GM12878 (cell line): ENCODE measurements at regions not wholly inside any gene's neighbourhood (a gene's known extent, or its start where the extent isn't known, plus 50 kb on each side); places are given as distances from the start of the nearest gene placed in this dataset.

Experiments used
- ATAC-seq: fragments of 200-7000 bp; cut with Tn5 transposase; 3 replicates; pipeline ENCODE4 v1.9.1; 2020; ENCODE audit warnings: mild to moderate bottlenecking, moderate library complexity
- BruUV-seq: library from RNA; stranded (reverse); fragments of 400-500 nt; replicated peaks from 2 replicates; lab custom pipeline; 2021; lab: Mats Ljungman, UMichigan
- CTCF ChIA-PET: fragments of 300-600 bp; sonication (Branson Sonifier 250); formaldehyde crosslinking; extraction: SDS; loops from one replicate; lab custom pipeline; 2021; ENCODE audit warnings: inconsistent platforms; lab: Yijun Ruan, JAX
- POLR2A ChIA-PET: fragments of 350-600 bp; formaldehyde crosslinking; extraction: SDS; loops from one replicate; lab custom pipeline; 2021; ENCODE audit warnings: inconsistent platforms; lab: Charles Lee
- RAD21 ChIA-PET: fragments of 300-600 bp; sonication (Branson Sonifier 250); formaldehyde crosslinking; loops from one replicate; lab custom pipeline; 2023; ENCODE audit warnings: antibody characterized with exemption; ENCODE audit not compliant: unreplicated experiment; lab: Charles Lee
- SMC1A ChIA-PET: fragments of 300-600 bp; sonication (Branson Sonifier 250); formaldehyde crosslinking; loops from one replicate; lab custom pipeline; 2023; ENCODE audit not compliant: unreplicated experiment, uncharacterized antibody; lab: Charles Lee
- DNase-seq: peaks from one replicate; pipeline ENCODE4 v3.0.0-alpha.2; 2011; ENCODE audit warnings: low read depth, low spot score
- FAIRE-seq: peaks from 3 replicates; lab custom pipeline; 2011; peaks lifted over from hg19 to GRCh38; lab: Jason Lieb, UNC
- H2AFZ ChIP-seq: 2 replicates; pipeline ENCODE4 v1.6.0; 2011; ENCODE audit warnings: low read depth, low read length, control low read depth; ENCODE audit not compliant: control insufficient read depth
- H3K27ac ChIP-seq: 2 replicates; pipeline ENCODE4 v1.5.1; 2011; ENCODE audit warnings: control low read depth; ENCODE audit not compliant: control insufficient read depth, insufficient read depth
- H3K27me3 ChIP-seq, 2 experiments: replicated peaks in 1 of 2; 2 replicates each; pipeline versions ENCODE4 v1.6.0 to v1.6.1; 2011; ENCODE audit warnings: low read length in 1 of 2; ENCODE audit not compliant: control insufficient read depth in 2 of 2, insufficient read depth in 2 of 2
- H3K36me3 ChIP-seq, 2 experiments: 2 replicates each; pipeline ENCODE4 v1.5.1; 2011; ENCODE audit warnings: low read length in 1 of 2; ENCODE audit not compliant: control insufficient read depth in 2 of 2, insufficient read depth in 2 of 2
- H3K4me1 ChIP-seq: 2 replicates; pipeline ENCODE4 v1.6.1; 2011; ENCODE audit warnings: mild to moderate bottlenecking, low read length, moderate library complexity, mixed read lengths; ENCODE audit not compliant: control insufficient read depth, insufficient read depth
- H3K4me2 ChIP-seq: 2 replicates; pipeline ENCODE4 v1.6.0; 2011; ENCODE audit warnings: control low read depth; ENCODE audit not compliant: control insufficient read depth, insufficient read depth
- H3K4me3 ChIP-seq: fragments of 200-600 bp; sonication (generic); 2 replicates; pipeline ENCODE4 v1.5.1; 2016
- H3K79me2 ChIP-seq: 2 replicates; pipeline ENCODE4 v1.6.0; 2011; ENCODE audit warnings: low read length; ENCODE audit not compliant: control insufficient read depth, insufficient read depth
- H3K9ac ChIP-seq: 2 replicates; pipeline ENCODE4 v1.8.0; 2011; ENCODE audit warnings: low read length, control low read depth, mixed read lengths; ENCODE audit not compliant: control insufficient read depth, insufficient read depth
- H3K9me3 ChIP-seq: replicated peaks from 3 replicates; pipeline ENCODE4 v1.5.1; 2011; ENCODE audit warnings: mild to moderate bottlenecking, low read length; ENCODE audit not compliant: control insufficient read depth, insufficient read depth
- H4K20me1 ChIP-seq: 2 replicates; pipeline ENCODE4 v1.6.0; 2011; ENCODE audit not compliant: control insufficient read depth, insufficient read depth
- EED ChIP-seq: sonication (generic); IDR thresholded peaks from 2 replicates; pipeline ENCODE4 v1.6.1; 2016; ENCODE audit warnings: antibody characterized with exemption, low read depth
- GATAD2B ChIP-seq: fragments of 450-650 bp; conservative IDR thresholded peaks from 2 replicates; pipeline ENCODE4 v1.6.1; 2017; ENCODE audit warnings: low read depth, mild to moderate bottlenecking, moderate library complexity
- IKZF1 ChIP-seq: fragments of 450-650 bp; conservative IDR thresholded peaks from 2 replicates; pipeline ENCODE4 v1.6.1; 2017; ENCODE audit warnings: antibody characterized with exemption, mild to moderate bottlenecking
- KLF5 ChIP-seq: fragments of 450-650 bp; IDR thresholded peaks from 2 replicates; pipeline ENCODE4 v1.6.1; 2014; ENCODE audit warnings: mild to moderate bottlenecking; ENCODE audit not compliant: partially characterized antibody
- NFYA ChIP-seq: IDR thresholded peaks from 2 replicates; pipeline ENCODE4 v1.6.1; 2011; ENCODE audit warnings: low read depth, mild to moderate bottlenecking, low read length, improper control_type of control experiment, borderline replicate concordance
- RELA ChIP-seq: fragments of 450-650 bp; IDR thresholded peaks from 2 replicates; pipeline ENCODE4 v1.8.0; 2014; ENCODE audit warnings: borderline replicate concordance; ENCODE audit not compliant: partially characterized antibody
- SPI1 ChIP-seq: IDR thresholded peaks from 2 replicates; pipeline ENCODE4 v1.6.1; 2011; ENCODE audit warnings: low read depth, mild to moderate bottlenecking, low read length, moderate library complexity, borderline replicate concordance; ENCODE audit not compliant: insufficient read depth
- WGBS: methylation state at CpG from one replicate; pipeline ENCODE4 v1.1.6; 2016; ENCODE audit warnings: low lambda C conversion rate; ENCODE audit not compliant: insufficient replicate concordance, insufficient coverage; ENCODE audit errors: missing lambda C conversion rate; 5-methylcytosine and 5-hydroxymethylcytosine counted together
- in situ Hi-C: fragments of 300-500 bp; cut with MboI; formaldehyde crosslinking; loops from 9 replicates; pipeline ENCODE4 v1.14.3; 2018; ENCODE audit warnings: mixed read lengths
- intact Hi-C: fragments of 100-400 bp; cut with micrococcal nuclease; formaldehyde crosslinking; loops from one replicate; pipeline ENCODE4 v1.14.2; 2022; ENCODE audit not compliant: unreplicated experiment
- TF ChIP-seq, protein P1 (sequence below): IDR thresholded peaks from 2 replicates; pipeline ENCODE4 v1.6.1; 2012; ENCODE audit warnings: low read depth, low read length, improper control_type of control experiment
- TF ChIP-seq, protein P2 (sequence below): fragments of 450-650 bp; IDR thresholded peaks from 2 replicates; pipeline ENCODE4 v1.6.1; 2016; ENCODE audit warnings: mild to moderate bottlenecking, moderate library complexity, borderline replicate concordance
- TF ChIP-seq, protein P3 (sequence below): fragments of 450-650 bp; IDR thresholded peaks from 2 replicates; pipeline ENCODE4 v1.6.1; 2017; ENCODE audit warnings: low read depth, mild to moderate bottlenecking, moderate library complexity

DNA sequence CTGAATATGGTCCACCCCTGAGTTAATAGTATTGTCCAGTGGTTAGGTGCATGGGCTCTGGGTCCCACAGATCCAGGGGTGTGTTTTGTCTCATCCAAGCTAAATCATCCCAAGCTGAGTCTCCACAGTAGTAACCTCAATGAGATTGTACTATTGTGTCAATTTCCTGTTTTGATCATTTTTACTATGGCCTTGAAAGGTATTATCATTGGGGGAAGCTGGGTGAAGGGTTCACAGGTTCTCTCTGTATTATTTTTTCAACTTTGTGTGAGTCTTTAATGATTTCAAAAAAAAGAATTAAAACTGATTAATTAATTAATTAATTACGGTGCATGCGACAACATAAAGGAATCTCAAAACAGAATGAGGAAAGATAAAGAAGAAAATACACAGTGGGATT is 266.1 kb downstream of the MN1 start:
- Histone ChIP-seq H3K27me3 (no peaks in the 10 kb centered on the region), H3K9ac (no peak overlapping the region), H3K27ac (no peak overlapping the region), H2AFZ (no peak overlapping the region), H3K4me3 (no peak overlapping the region), H3K9me3 (no peaks in the 10 kb centered on the region), H3K4me1 (no peaks in the 10 kb centered on the region), H3K79me2 (no peaks in the 10 kb centered on the region), H3K4me2 (no peak overlapping the region), H4K20me1 (no peaks in the 10 kb centered on the region)
- CTCF ChIA-PET = no interaction called here
- ATAC-seq = no peak
- 87% methylated on average over 2 of the region's 2 CpGs for WGBS
- DNase-seq = no peak
- in situ Hi-C loops = no loop called here
- POLR2A ChIA-PET = no interaction called here
- FAIRE-seq = no peak
- RAD21 ChIA-PET = no interaction called here
- TF ChIP-seq NFYA = no peak
- no peak for TF ChIP-seq IKZF1
- TF ChIP-seq KLF5 = no peak
- TF ChIP-seq, all 136 proteins: peak for 0
- SMC1A ChIA-PET = no interaction called here
- BruUV-seq = no TSS peak
- H3K36me3 ChIP-seq = no peaks in the 10 kb centered on the region
- intact Hi-C loops = no loop called here

DNA sequence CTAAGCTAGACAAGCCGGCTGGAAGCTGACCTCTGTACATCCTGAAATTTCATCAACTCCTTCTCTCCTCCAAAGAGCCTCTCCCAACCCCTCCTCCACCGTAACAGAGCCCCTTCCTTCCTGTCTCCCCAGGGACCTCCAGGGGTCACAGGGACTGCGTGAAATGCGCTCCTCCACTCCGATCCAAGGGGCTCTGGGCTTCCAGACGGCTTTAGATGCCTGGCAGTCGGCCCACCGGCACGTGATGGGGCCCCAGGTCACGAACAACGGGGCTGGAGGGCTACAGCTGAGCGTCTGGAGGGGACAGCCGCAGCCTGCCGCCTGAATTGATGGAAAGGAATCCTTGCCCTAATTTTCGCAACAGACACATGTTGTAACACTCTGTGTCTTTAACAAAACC is 264.1 kb downstream of the MN1 start:
- RAD21 ChIA-PET = no interaction called here
- no peak for FAIRE-seq
- no TSS peak for BruUV-seq
- intact Hi-C loops (no loop called here), in situ Hi-C loops (no loop called here)
- no peak overlapping the region for H3K4me3 ChIP-seq
- H3K4me2 ChIP-seq = no peak overlapping the region
- no peaks in the 10 kb centered on the region for H3K36me3 ChIP-seq
- H3K9me3 ChIP-seq = no peaks in the 10 kb centered on the region
- no peak for ATAC-seq
- H3K4me1 ChIP-seq = no peaks in the 10 kb centered on the region
- POLR2A ChIA-PET = no interaction called here
- WGBS = 11% methylated on average over 15 of the region's 15 CpGs
- CTCF ChIA-PET = no interaction called here
- H4K20me1 ChIP-seq = no peaks in the 10 kb centered on the region
- SMC1A ChIA-PET = interaction anchor here (0.5 kb wide), 1 partner anchor 1201 kb away, joined by 3 read pairs; no protein-coding TSS in a partner anchor
- no peak for DNase-seq
- no peak overlapping the region for H3K9ac ChIP-seq
- H3K27me3 ChIP-seq = 0 out of 4 replicates have a peak, but pooled peaks cover 0 to 1% of the 10 kb centered on the region in 2 experiments
- no peak overlapping the region for H2AFZ ChIP-seq
- H3K27ac ChIP-seq = no peak overlapping the region
- no peaks in the 10 kb centered on the region for H3K79me2 ChIP-seq
- TF ChIP-seq SPI1 (no peak), RELA (no peak), GATAD2B (no peak), EED (no peak)
- TF ChIP-seq, protein P1, sequence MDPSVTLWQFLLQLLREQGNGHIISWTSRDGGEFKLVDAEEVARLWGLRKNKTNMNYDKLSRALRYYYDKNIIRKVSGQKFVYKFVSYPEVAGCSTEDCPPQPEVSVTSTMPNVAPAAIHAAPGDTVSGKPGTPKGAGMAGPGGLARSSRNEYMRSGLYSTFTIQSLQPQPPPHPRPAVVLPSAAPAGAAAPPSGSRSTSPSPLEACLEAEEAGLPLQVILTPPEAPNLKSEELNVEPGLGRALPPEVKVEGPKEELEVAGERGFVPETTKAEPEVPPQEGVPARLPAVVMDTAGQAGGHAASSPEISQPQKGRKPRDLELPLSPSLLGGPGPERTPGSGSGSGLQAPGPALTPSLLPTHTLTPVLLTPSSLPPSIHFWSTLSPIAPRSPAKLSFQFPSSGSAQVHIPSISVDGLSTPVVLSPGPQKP = no peak
- TF ChIP-seq, protein P2, sequence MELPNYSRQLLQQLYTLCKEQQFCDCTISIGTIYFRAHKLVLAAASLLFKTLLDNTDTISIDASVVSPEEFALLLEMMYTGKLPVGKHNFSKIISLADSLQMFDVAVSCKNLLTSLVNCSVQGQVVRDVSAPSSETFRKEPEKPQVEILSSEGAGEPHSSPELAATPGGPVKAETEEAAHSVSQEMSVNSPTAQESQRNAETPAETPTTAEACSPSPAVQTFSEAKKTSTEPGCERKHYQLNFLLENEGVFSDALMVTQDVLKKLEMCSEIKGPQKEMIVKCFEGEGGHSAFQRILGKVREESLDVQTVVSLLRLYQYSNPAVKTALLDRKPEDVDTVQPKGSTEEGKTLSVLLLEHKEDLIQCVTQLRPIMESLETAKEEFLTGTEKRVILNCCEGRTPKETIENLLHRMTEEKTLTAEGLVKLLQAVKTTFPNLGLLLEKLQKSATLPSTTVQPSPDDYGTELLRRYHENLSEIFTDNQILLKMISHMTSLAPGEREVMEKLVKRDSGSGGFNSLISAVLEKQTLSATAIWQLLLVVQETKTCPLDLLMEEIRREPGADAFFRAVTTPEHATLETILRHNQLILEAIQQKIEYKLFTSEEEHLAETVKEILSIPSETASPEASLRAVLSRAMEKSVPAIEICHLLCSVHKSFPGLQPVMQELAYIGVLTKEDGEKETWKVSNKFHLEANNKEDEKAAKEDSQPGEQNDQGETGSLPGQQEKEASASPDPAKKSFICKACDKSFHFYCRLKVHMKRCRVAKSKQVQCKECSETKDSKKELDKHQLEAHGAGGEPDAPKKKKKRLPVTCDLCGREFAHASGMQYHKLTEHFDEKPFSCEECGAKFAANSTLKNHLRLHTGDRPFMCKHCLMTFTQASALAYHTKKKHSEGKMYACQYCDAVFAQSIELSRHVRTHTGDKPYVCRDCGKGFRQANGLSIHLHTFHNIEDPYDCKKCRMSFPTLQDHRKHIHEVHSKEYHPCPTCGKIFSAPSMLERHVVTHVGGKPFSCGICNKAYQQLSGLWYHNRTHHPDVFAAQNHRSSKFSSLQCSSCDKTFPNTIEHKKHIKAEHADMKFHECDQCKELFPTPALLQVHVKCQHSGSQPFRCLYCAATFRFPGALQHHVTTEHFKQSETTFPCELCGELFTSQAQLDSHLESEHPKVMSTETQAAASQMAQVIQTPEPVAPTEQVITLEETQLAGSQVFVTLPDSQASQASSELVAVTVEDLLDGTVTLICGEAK = no peak
- TF ChIP-seq, protein P3, sequence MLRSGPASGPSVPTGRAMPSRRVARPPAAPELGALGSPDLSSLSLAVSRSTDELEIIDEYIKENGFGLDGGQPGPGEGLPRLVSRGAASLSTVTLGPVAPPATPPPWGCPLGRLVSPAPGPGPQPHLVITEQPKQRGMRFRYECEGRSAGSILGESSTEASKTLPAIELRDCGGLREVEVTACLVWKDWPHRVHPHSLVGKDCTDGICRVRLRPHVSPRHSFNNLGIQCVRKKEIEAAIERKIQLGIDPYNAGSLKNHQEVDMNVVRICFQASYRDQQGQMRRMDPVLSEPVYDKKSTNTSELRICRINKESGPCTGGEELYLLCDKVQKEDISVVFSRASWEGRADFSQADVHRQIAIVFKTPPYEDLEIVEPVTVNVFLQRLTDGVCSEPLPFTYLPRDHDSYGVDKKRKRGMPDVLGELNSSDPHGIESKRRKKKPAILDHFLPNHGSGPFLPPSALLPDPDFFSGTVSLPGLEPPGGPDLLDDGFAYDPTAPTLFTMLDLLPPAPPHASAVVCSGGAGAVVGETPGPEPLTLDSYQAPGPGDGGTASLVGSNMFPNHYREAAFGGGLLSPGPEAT = no peak
